ENCODE measurements at regions not wholly inside any gene's neighbourhood (a gene's known extent, or its start where the extent isn't known, plus 50 kb on each side); places are given as distances from the start of the nearest gene placed in this dataset.

DNA sequence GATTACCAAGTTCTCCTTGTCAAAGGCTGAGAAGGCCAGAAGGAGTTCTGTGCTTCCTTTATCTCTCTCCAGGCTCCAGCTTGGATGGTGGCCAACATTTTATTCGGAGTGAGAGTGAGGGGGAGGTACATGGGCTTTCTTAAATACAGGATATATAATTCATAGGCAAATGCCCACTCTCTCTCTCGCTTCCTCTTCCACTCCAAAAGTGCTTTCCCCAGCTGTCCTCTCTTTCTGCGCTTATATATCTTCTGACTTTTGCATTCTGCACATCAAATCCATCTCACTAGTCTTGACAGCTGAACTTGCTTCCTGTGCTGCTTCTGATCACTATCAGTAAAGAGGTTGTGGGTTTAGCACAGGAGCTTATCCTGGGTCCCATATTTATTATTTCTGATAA, 125.4 kb upstream of the ARHGAP20 start:
- TF ChIP-seq EZH2phosphoT487 (IDR thresholded peaks at IDR 0.05; ENCODE audit: low read length), result no peak
- TF ChIP-seq, protein P1, sequence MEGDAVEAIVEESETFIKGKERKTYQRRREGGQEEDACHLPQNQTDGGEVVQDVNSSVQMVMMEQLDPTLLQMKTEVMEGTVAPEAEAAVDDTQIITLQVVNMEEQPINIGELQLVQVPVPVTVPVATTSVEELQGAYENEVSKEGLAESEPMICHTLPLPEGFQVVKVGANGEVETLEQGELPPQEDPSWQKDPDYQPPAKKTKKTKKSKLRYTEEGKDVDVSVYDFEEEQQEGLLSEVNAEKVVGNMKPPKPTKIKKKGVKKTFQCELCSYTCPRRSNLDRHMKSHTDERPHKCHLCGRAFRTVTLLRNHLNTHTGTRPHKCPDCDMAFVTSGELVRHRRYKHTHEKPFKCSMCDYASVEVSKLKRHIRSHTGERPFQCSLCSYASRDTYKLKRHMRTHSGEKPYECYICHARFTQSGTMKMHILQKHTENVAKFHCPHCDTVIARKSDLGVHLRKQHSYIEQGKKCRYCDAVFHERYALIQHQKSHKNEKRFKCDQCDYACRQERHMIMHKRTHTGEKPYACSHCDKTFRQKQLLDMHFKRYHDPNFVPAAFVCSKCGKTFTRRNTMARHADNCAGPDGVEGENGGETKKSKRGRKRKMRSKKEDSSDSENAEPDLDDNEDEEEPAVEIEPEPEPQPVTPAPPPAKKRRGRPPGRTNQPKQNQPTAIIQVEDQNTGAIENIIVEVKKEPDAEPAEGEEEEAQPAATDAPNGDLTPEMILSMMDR (IDR thresholded peaks at IDR 0.05; ENCODE audit: low read length), result no peak

Data from MM.1S (cell line).